ENCODE measurements at regions not wholly inside any gene's neighbourhood (a gene's known extent, or its start where the extent isn't known, plus 50 kb on each side); places are given as distances from the start of the nearest gene placed in this dataset.

- TF ChIP-seq, protein P1, sequence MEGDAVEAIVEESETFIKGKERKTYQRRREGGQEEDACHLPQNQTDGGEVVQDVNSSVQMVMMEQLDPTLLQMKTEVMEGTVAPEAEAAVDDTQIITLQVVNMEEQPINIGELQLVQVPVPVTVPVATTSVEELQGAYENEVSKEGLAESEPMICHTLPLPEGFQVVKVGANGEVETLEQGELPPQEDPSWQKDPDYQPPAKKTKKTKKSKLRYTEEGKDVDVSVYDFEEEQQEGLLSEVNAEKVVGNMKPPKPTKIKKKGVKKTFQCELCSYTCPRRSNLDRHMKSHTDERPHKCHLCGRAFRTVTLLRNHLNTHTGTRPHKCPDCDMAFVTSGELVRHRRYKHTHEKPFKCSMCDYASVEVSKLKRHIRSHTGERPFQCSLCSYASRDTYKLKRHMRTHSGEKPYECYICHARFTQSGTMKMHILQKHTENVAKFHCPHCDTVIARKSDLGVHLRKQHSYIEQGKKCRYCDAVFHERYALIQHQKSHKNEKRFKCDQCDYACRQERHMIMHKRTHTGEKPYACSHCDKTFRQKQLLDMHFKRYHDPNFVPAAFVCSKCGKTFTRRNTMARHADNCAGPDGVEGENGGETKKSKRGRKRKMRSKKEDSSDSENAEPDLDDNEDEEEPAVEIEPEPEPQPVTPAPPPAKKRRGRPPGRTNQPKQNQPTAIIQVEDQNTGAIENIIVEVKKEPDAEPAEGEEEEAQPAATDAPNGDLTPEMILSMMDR (IDR thresholded peaks at IDR 0.05), result no peak
- TF ChIP-seq POLR2AphosphoS5 (IDR thresholded peaks at IDR 0.05; ENCODE audit: insufficient read depth in 1 of 2, low read depth in 1 of 2), result no peak
- TF ChIP-seq POLR2A (IDR thresholded peaks at IDR 0.05), result no peak
These were observed 311.0 kb downstream of the CBLN2 start for GRCh38 chr18:72233106-72233505.
